ENCODE measurements at regions not wholly inside any gene's neighbourhood (a gene's known extent, or its start where the extent isn't known, plus 50 kb on each side); places are given as distances from the start of the nearest gene placed in this dataset.

DNA sequence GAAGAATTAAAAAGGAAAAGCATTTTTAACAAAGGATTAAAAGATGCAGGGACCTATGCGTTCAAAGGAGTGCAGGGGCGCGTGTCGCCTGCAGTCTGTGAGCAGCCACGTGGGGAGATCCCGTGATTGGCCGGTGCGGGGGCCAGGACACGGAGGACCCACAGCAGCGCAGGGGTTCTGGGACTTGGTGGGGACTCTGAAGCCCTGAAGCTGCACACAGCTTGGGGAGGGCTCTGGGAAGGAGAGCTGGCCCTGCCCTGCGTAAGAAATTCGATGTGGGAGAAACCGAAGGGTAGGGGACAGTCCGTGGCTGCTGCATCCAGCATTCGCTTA lies 268.1 kb downstream of the KLF6 start:
- DNase-seq, result no peak
- Histone ChIP-seq H3K4me1 (no peaks in the 10 kb centered on the region), H3K27ac (no peak overlapping the region), H3K27me3 (no peaks in the 10 kb centered on the region), H3K4me3 (no peak overlapping the region), H3K36me3 (no peaks in the 10 kb centered on the region), H3K9me3 (no peaks in the 10 kb centered on the region), H3K9ac (ENCODE audit: low read depth in 2 of 2, low read length in 2 of 2) (no peak overlapping the region)
- TF ChIP-seq, protein P1, sequence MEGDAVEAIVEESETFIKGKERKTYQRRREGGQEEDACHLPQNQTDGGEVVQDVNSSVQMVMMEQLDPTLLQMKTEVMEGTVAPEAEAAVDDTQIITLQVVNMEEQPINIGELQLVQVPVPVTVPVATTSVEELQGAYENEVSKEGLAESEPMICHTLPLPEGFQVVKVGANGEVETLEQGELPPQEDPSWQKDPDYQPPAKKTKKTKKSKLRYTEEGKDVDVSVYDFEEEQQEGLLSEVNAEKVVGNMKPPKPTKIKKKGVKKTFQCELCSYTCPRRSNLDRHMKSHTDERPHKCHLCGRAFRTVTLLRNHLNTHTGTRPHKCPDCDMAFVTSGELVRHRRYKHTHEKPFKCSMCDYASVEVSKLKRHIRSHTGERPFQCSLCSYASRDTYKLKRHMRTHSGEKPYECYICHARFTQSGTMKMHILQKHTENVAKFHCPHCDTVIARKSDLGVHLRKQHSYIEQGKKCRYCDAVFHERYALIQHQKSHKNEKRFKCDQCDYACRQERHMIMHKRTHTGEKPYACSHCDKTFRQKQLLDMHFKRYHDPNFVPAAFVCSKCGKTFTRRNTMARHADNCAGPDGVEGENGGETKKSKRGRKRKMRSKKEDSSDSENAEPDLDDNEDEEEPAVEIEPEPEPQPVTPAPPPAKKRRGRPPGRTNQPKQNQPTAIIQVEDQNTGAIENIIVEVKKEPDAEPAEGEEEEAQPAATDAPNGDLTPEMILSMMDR (IDR thresholded peaks at IDR 0.05), result no peak
- intact Hi-C loops (cut with DNase I), result no loop called here

DNA sequence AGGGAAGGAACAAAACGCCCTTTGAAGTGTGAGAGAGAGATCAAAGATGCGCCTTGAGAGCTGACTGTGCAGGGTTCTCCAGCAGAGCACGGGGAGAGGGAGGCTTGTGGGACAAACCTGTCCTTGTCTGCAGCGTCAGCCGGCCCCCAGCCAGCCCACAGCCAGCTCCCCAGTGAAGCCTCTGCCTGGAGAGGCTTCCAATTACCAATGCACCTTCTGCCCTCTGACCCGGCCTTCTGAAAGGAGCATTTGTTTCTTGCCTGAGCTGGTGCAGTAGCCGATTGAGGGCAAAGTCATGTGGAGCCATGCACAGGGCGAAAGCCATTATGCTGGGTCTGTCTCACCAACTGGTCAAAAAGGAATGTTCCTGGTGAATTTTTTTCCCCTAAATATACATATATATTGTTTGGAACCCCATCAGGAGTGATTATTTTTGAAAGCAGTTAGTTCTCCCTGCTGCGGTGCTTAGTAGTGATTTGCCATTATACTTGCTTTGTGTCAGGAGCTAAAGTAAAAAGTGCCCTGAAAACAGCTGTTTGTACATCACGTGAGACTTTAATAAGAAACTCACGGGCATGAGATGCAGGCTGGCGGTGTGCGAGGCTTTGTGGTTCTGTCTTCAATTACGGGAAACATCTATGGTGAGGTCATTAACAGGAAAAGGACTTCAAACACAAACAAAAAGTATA lies 268.6 kb downstream of the KLF6 start:
- Histone ChIP-seq H3K9ac (ENCODE audit: low read depth in 2 of 2, low read length in 2 of 2) (no peak overlapping the region), H3K36me3 (no peaks in the 10 kb centered on the region), H3K27ac (no peak overlapping the region), H3K4me3 (no peak overlapping the region), H3K4me1 (no peaks in the 10 kb centered on the region), H3K9me3 (no peaks in the 10 kb centered on the region), H3K27me3 (no peaks in the 10 kb centered on the region)
- intact Hi-C loops (cut with DNase I), result no loop called here
- no peak for DNase-seq
- TF ChIP-seq, protein P1 (IDR thresholded peaks at IDR 0.05), result no peak

DNA sequence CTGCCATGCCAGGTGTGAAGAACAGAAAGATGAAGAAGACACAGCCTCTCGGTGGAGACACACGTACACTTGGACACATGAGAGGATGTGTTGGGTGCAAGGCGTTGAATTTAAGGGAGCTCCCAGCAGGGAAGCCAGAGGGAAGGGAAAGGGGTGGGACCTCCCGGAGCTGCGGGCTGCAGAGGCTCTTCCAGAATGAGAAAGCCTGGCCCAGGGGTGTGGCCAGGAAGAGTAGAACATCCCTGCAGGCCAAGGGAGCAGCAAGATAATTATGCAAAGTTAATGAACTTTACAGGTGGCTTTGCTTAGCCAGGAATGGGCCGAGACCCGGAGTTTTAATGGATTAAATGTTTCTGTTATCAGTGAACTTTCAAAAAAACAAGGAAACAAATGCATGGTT lies 270.3 kb downstream of the KLF6 start:
- TF ChIP-seq, protein P1 (IDR thresholded peaks at IDR 0.05), result no peak
- Histone ChIP-seq H3K27me3 (no peaks in the 10 kb centered on the region), H3K36me3 (no peaks in the 10 kb centered on the region), H3K27ac (no peak overlapping the region), H3K4me3 (no peak overlapping the region), H3K9me3 (no peaks in the 10 kb centered on the region), H3K4me1 (no peaks in the 10 kb centered on the region), H3K9ac (ENCODE audit: low read depth in 2 of 2, low read length in 2 of 2) (no peak overlapping the region)
- intact Hi-C loops (cut with DNase I), result no loop called here
- DNase-seq, result no peak

DNA sequence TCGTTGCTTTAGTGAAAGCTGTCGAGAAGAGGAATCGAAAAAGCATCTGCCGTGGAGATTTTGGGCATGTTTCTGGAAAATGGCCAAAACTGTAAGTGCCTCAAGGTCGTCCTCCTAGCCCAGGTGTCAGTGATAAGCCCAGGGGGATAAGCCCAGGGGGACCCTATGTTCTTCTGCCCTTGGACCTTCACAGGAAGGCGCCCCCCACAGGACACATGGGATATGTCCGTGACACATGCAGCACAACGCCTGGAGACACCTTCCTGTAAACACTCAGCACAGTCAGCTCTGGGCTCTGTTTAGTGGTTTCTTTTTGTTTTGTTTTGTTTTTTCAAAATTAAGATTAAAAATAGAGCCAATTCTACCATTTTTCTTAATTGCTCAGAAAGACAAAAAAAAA lies 272.7 kb downstream of the KLF6 start:
- intact Hi-C loops (cut with DNase I), result no loop called here

DNA sequence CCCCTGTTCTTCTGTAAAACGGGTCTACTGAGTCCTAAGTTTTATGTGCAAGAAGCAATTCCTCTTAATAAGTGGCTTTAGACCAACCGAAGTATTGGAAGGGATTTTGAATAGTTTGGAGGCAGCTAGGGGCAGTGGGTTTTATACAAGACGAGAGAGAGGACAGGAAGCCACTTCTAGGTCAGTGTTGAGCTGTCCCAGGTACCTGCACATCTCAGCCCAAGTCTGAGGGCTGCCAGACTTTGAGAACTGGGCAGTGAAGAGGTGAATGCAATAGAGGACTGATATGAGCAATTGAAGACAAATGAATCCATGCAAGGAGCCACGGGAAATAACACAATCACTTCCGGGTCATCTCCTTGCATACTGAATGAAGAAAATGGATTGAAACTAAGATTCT lies 273.5 kb downstream of the KLF6 start:
- Histone ChIP-seq H3K27me3 (no peaks in the 10 kb centered on the region), H3K9ac (ENCODE audit: low read depth in 2 of 2, low read length in 2 of 2) (no peak overlapping the region), H3K9me3 (no peaks in the 10 kb centered on the region), H3K4me1 (no peaks in the 10 kb centered on the region), H3K4me3 (no peak overlapping the region), H3K36me3 (no peaks in the 10 kb centered on the region), H3K27ac (no peak overlapping the region)
- intact Hi-C loops (cut with DNase I), result no loop called here
- TF ChIP-seq, protein P1 (IDR thresholded peaks at IDR 0.05), result no peak
- DNase-seq, result no peak

More for the DNA sequence above, 272.7 kb downstream of the KLF6 start:
- no peaks in the 10 kb centered on the region for H3K9me3 ChIP-seq
- TF ChIP-seq, protein P1 (IDR thresholded peaks at IDR 0.05), result no peak
- no peak overlapping the region for H3K9ac ChIP-seq (ENCODE audit: low read depth in 2 of 2, low read length in 2 of 2)
- no peaks in the 10 kb centered on the region for H3K36me3 ChIP-seq
- H3K27me3 ChIP-seq, result no peaks in the 10 kb centered on the region
- no peaks in the 10 kb centered on the region for H3K4me1 ChIP-seq
- no peak overlapping the region for H3K4me3 ChIP-seq
- H3K27ac ChIP-seq, result no peak overlapping the region
- DNase-seq, result no peak
